ENCODE measurements at regions not wholly inside any gene's neighbourhood (a gene's known extent, or its start where the extent isn't known, plus 50 kb on each side); places are given as distances from the start of the nearest gene placed in this dataset.

- TF ChIP-seq ELF1 (IDR thresholded peaks at IDR 0.05; ENCODE audit: borderline replicate concordance, low read depth) (no peak), CTCF (IDR thresholded peaks at IDR 0.05 in 2 of 3, conservative IDR thresholded peaks at IDR 0.05 in 1 of 3; ENCODE audit: borderline replicate concordance in 1 of 3, insufficient read depth in 1 of 3, low read depth in 2 of 3, low read length in 2 of 3) (no peak), POLR2A (IDR thresholded peaks at IDR 0.05; ENCODE audit: borderline replicate concordance, extremely low read depth, insufficient read depth, insufficient read length) (no peak), EGR1 (IDR thresholded peaks at IDR 0.05; ENCODE audit: low read depth) (no peak), EZH2 (IDR thresholded peaks at IDR 0.05) (no peak), POLR2AphosphoS5 (IDR thresholded peaks at IDR 0.05; ENCODE audit: low read depth, low read length) (no peak), SIN3A (IDR thresholded peaks at IDR 0.05; ENCODE audit: low read depth) (no peak), JUND (IDR thresholded peaks at IDR 0.05) (no peak), CBX3 (IDR thresholded peaks at IDR 0.05; ENCODE audit: low read depth) (no peak), CEBPB (IDR thresholded peaks at IDR 0.05; ENCODE audit: low read depth) (no peak), RAD21 (IDR thresholded peaks at IDR 0.05; ENCODE audit: low read depth) (no peak), ZFX (IDR thresholded peaks at IDR 0.05) (no peak), SRF (IDR thresholded peaks at IDR 0.05; ENCODE audit: low read depth) (no peak)
Observed at GRCh38 chr5:105680858-105681475, 1989.8 kb downstream of the EFNA5 start.

Data from HCT116 (cell line).